ENCODE measurements at regions not wholly inside any gene's neighbourhood (a gene's known extent, or its start where the extent isn't known, plus 50 kb on each side); places are given as distances from the start of the nearest gene placed in this dataset.
A peak's percentile ranks its signal among the peaks of the same experiment; 100 is the strongest.
"Not testable (repeated sequence)": the region's sequence is repeated elsewhere in the genome, so short reads cannot be mapped to it uniquely, and the experiment has no call there.

DNA sequence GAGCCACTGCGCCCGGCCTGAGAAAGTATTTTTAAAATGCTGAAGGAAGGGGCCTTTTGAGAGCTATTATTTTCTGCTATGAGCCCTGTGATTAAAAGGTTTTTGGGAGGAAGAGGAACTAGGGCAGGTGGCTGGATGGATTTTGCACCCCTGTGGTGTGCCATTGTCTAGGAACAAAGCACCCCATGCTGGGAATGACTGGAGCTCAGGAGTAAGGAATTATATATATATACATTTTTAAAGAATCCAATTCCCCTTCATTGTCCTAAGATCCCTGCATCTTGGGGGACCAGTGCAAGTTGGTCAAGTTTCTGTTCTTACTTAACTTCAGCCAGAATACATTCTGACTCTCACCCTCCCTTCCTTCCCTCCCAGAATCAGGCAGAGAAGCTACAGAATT is 91.6 kb downstream of the ZNF648 start:
- Histone ChIP-seq H2BK5ac (ENCODE audit: low read length) (no peak overlapping the region), H3K79me1 (ENCODE audit: low read length) (no peaks in the 10 kb centered on the region), H3K4me1 (ENCODE audit: control insufficient read depth, low read depth, low read length) (no peaks in the 10 kb centered on the region), H3K23ac (ENCODE audit: low read length) (no peak overlapping the region), H3K4me2 (ENCODE audit: low read length) (no peak overlapping the region), H2BK120ac (ENCODE audit: low read depth, low read length) (no peak overlapping the region), H4K8ac (ENCODE audit: low read depth, low read length) (no peak overlapping the region), H4K5ac (ENCODE audit: low read length) (no peak overlapping the region), H3K27me3 (ENCODE audit: insufficient read depth, low read length, poor library complexity) (no peaks in the 10 kb centered on the region), H2AK5ac (ENCODE audit: low read length) (no peak overlapping the region), H3K18ac (ENCODE audit: low read length) (no peak overlapping the region), H3K36me3 (ENCODE audit: control insufficient read depth, insufficient read depth, low read length) (no peaks in the 10 kb centered on the region), H3K4me3 (ENCODE audit: low read length) (no peak overlapping the region), H3K79me2 (ENCODE audit: control insufficient read depth, insufficient read depth, low read length) (no peaks in the 10 kb centered on the region), H3K4ac (ENCODE audit: low read depth, low read length) (no peak overlapping the region), H3K27ac (ENCODE audit: low read depth, low read length) (no peak overlapping the region), H3K56ac (ENCODE audit: low read length) (no peak overlapping the region), H2BK15ac (replicated peaks; ENCODE audit: low read depth) (no peak overlapping the region), H3K9ac (ENCODE audit: low read length) (no peak overlapping the region)
- peak; percentile 68 for DNase-seq
- no CpG with 5 or more reads among the region's 2 CpGs for WGBS (ENCODE audit: extremely low coverage, insufficient coverage, low lambda C conversion rate)

DNA sequence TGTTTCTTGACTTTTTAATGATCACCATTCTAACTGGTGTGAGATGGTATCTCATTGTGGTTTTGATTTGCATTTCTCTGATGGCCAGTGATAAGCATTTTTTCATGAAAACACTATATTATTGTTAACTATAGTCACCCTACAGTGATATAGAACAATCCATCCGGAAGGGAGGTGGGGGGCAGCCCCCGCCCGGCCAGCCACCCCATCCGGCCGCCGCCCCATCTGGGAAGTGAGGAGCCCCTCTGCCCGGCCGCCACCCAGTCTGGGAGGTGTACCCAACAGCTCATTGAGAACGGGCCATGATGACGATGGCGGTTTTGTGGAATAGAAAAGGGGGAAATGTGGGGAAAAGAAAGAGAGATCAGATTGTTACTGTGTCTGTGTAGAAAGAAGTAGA is 106.8 kb downstream of the ZNF648 start:
- not testable (repeated sequence) for H2BK15ac ChIP-seq (replicated peaks; ENCODE audit: low read depth); H3K4ac ChIP-seq (ENCODE audit: low read depth, low read length); H3K23ac ChIP-seq (ENCODE audit: low read length); DNase-seq; H3K4me1 ChIP-seq (ENCODE audit: control insufficient read depth, low read depth, low read length); H3K27ac ChIP-seq (ENCODE audit: low read depth, low read length); H3K18ac ChIP-seq (ENCODE audit: low read length); H3K36me3 ChIP-seq (ENCODE audit: control insufficient read depth, insufficient read depth, low read length); H3K4me2 ChIP-seq (ENCODE audit: low read length); H2BK120ac ChIP-seq (ENCODE audit: low read depth, low read length); H3K79me1 ChIP-seq (ENCODE audit: low read length); H3K27me3 ChIP-seq (ENCODE audit: insufficient read depth, low read length, poor library complexity); H3K4me3 ChIP-seq (ENCODE audit: low read length); H4K8ac ChIP-seq (ENCODE audit: low read depth, low read length); H2BK5ac ChIP-seq (ENCODE audit: low read length); H3K56ac ChIP-seq (ENCODE audit: low read length); H2AK5ac ChIP-seq (ENCODE audit: low read length); H4K5ac ChIP-seq (ENCODE audit: low read length); H3K79me2 ChIP-seq (ENCODE audit: control insufficient read depth, insufficient read depth, low read length); H3K9ac ChIP-seq (ENCODE audit: low read length)
- WGBS (ENCODE audit: extremely low coverage, insufficient coverage, low lambda C conversion rate), result no CpG with 5 or more reads among the region's 11 CpGs

DNA sequence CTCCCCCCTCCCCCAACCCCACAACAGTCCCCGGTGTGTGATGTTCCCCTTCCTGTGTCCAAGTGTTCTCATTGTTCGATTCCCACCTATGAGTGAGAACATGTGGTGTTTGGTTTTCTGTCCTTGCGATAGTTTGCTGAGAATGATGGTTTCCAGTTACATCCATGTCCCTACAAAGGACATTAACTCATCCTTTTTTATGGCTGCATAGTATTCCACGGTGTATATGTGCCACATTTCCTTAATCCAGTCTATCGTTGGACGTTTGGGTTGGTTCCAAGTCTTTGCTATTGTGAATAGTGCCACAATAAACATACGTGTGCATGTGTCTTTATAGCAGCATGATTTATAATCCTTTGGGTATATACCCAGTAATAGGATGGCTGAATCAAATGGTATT is 107.3 kb downstream of the ZNF648 start:
- H3K4me2 ChIP-seq (ENCODE audit: low read length); H3K56ac ChIP-seq (ENCODE audit: low read length); H3K79me2 ChIP-seq (ENCODE audit: control insufficient read depth, insufficient read depth, low read length); H3K9ac ChIP-seq (ENCODE audit: low read length); H3K4me1 ChIP-seq (ENCODE audit: control insufficient read depth, low read depth, low read length); H3K18ac ChIP-seq (ENCODE audit: low read length); DNase-seq; H3K23ac ChIP-seq (ENCODE audit: low read length); H2BK120ac ChIP-seq (ENCODE audit: low read depth, low read length); H3K27me3 ChIP-seq (ENCODE audit: insufficient read depth, low read length, poor library complexity); H4K8ac ChIP-seq (ENCODE audit: low read depth, low read length); H3K4ac ChIP-seq (ENCODE audit: low read depth, low read length); H2BK5ac ChIP-seq (ENCODE audit: low read length); H2BK15ac ChIP-seq (replicated peaks; ENCODE audit: low read depth); H3K4me3 ChIP-seq (ENCODE audit: low read length); H3K79me1 ChIP-seq (ENCODE audit: low read length); H3K27ac ChIP-seq (ENCODE audit: low read depth, low read length); H4K5ac ChIP-seq (ENCODE audit: low read length); H3K36me3 ChIP-seq (ENCODE audit: control insufficient read depth, insufficient read depth, low read length); H2AK5ac ChIP-seq (ENCODE audit: low read length): not testable (repeated sequence)
- no CpG with 5 or more reads among the region's 7 CpGs for WGBS (ENCODE audit: extremely low coverage, insufficient coverage, low lambda C conversion rate)

DNA sequence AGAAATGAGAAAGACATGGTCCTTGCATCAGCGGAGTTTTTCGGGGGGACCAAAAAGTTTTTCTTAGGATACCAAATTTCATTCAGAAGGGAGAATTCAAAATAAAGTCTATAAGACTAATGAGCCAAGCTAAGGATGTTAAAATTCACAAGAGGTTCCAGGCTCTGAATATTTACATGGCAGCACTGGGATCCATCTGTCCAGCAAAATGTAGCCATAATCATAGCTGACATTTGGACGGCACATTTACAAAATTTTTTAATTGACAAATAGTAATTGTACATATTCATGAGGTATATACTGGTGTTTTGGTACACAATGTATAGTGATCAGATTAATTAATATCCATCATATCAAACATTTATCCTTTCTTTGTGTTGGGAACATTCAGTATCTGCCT is 107.9 kb downstream of the ZNF648 start:
- Histone ChIP-seq H3K4me3 (ENCODE audit: low read length) (no peak overlapping the region), H3K18ac (ENCODE audit: low read length) (no peak overlapping the region), H2BK120ac (ENCODE audit: low read depth, low read length) (no peak overlapping the region), H2BK15ac (replicated peaks; ENCODE audit: low read depth) (no peak overlapping the region), H3K23ac (ENCODE audit: low read length) (no peak overlapping the region), H3K36me3 (ENCODE audit: control insufficient read depth, insufficient read depth, low read length) (no peaks in the 10 kb centered on the region), H2BK5ac (ENCODE audit: low read length) (no peak overlapping the region), H3K4ac (ENCODE audit: low read depth, low read length) (no peak overlapping the region), H3K27ac (ENCODE audit: low read depth, low read length) (no peak overlapping the region), H4K8ac (ENCODE audit: low read depth, low read length) (no peak overlapping the region), H3K9ac (ENCODE audit: low read length) (no peak overlapping the region), H3K79me1 (ENCODE audit: low read length) (no peaks in the 10 kb centered on the region), H4K5ac (ENCODE audit: low read length) (no peak overlapping the region), H3K79me2 (ENCODE audit: control insufficient read depth, insufficient read depth, low read length) (no peaks in the 10 kb centered on the region), H3K4me1 (ENCODE audit: control insufficient read depth, low read depth, low read length) (no peaks in the 10 kb centered on the region), H2AK5ac (ENCODE audit: low read length) (no peak overlapping the region), H3K56ac (ENCODE audit: low read length) (no peak overlapping the region), H3K27me3 (ENCODE audit: insufficient read depth, low read length, poor library complexity) (no peaks in the 10 kb centered on the region), H3K4me2 (ENCODE audit: low read length) (no peak overlapping the region)
- no CpG with 5 or more reads among the region's 3 CpGs for WGBS (ENCODE audit: extremely low coverage, insufficient coverage, low lambda C conversion rate)
- DNase-seq, result no peak

- Histone ChIP-seq H2BK120ac (ENCODE audit: low read depth, low read length) (no peak overlapping the region), H3K9ac (ENCODE audit: low read length) (no peak overlapping the region), H3K79me1 (ENCODE audit: low read length) (no peaks in the 10 kb centered on the region), H3K18ac (ENCODE audit: low read length) (no peak overlapping the region), H3K27me3 (ENCODE audit: insufficient read depth, low read length, poor library complexity) (no peaks in the 10 kb centered on the region), H3K4me3 (ENCODE audit: low read length) (no peak overlapping the region), H3K36me3 (ENCODE audit: control insufficient read depth, insufficient read depth, low read length) (no peaks in the 10 kb centered on the region), H3K79me2 (ENCODE audit: control insufficient read depth, insufficient read depth, low read length) (no peaks in the 10 kb centered on the region), H2BK5ac (ENCODE audit: low read length) (no peak overlapping the region), H2BK15ac (replicated peaks; ENCODE audit: low read depth) (no peak overlapping the region), H3K4ac (ENCODE audit: low read depth, low read length) (no peak overlapping the region), H3K56ac (ENCODE audit: low read length) (no peak overlapping the region), H2AK5ac (ENCODE audit: low read length) (no peak overlapping the region), H3K23ac (ENCODE audit: low read length) (no peak overlapping the region), H3K27ac (ENCODE audit: low read depth, low read length) (no peak overlapping the region), H4K8ac (ENCODE audit: low read depth, low read length) (no peak overlapping the region), H4K5ac (ENCODE audit: low read length) (no peak overlapping the region), H3K4me1 (ENCODE audit: control insufficient read depth, low read depth, low read length) (no peaks in the 10 kb centered on the region), H3K4me2 (ENCODE audit: low read length) (no peak overlapping the region)
- no CpG with 5 or more reads among the region's 4 CpGs for WGBS (ENCODE audit: extremely low coverage, insufficient coverage, low lambda C conversion rate)
- DNase-seq, result no peak
Observed at GRCh38 chr1:181951213-181951612, 110.3 kb downstream of the ZNF648 start.

DNA sequence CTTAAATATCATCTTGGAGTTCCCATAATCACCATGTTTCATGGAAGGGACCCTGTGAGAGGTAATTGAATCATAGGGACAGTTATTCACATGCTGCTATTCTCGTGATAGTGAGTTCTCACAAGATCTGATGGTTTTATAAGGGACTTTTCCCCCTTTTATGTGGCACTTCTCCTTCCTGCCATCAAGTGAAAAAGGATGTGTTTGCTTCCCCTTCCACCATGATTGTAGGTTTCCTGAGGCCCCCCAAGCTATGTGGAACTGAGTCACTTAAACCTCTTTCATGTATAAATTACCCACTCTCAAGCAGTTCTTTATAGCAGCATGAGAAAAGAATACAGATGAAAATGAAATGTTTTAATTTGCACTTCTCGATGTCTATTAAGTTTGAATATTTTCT is 112.0 kb downstream of the ZNF648 start:
- Histone ChIP-seq H3K56ac (ENCODE audit: low read length) (no peak overlapping the region), H3K4me1 (ENCODE audit: control insufficient read depth, low read depth, low read length) (no peaks in the 10 kb centered on the region), H2AK5ac (ENCODE audit: low read length) (no peak overlapping the region), H3K18ac (ENCODE audit: low read length) (no peak overlapping the region), H3K9ac (ENCODE audit: low read length) (no peak overlapping the region), H3K27ac (ENCODE audit: low read depth, low read length) (no peak overlapping the region), H3K4me3 (ENCODE audit: low read length) (no peak overlapping the region), H2BK5ac (ENCODE audit: low read length) (no peak overlapping the region), H4K8ac (ENCODE audit: low read depth, low read length) (no peak overlapping the region), H3K79me1 (ENCODE audit: low read length) (no peaks in the 10 kb centered on the region), H3K23ac (ENCODE audit: low read length) (no peak overlapping the region), H3K4me2 (ENCODE audit: low read length) (no peak overlapping the region), H4K5ac (ENCODE audit: low read length) (no peak overlapping the region), H2BK120ac (ENCODE audit: low read depth, low read length) (no peak overlapping the region), H2BK15ac (replicated peaks; ENCODE audit: low read depth) (no peak overlapping the region), H3K4ac (ENCODE audit: low read depth, low read length) (no peak overlapping the region), H3K36me3 (ENCODE audit: control insufficient read depth, insufficient read depth, low read length) (no peaks in the 10 kb centered on the region), H3K27me3 (ENCODE audit: insufficient read depth, low read length, poor library complexity) (no peaks in the 10 kb centered on the region), H3K79me2 (ENCODE audit: control insufficient read depth, insufficient read depth, low read length) (no peaks in the 10 kb centered on the region)
- DNase-seq, result no peak
- WGBS (ENCODE audit: extremely low coverage, insufficient coverage, low lambda C conversion rate), result no CpG with 5 or more reads among the region's 2 CpGs

Measured in mesendoderm (in vitro differentiated cells).